Nephron (organoid): ENCODE measurements at regions not wholly inside any gene's neighbourhood (a gene's known extent, or its start where the extent isn't known, plus 50 kb on each side); places are given as distances from the start of the nearest gene placed in this dataset.

Experiments
- H3K27ac Mint-ChIP-seq, 3 experiments: 2 replicates each; pipeline ENCODE4 v1.8.0; 2020; ENCODE audit warnings: mixed read lengths in 3 of 3, mild to moderate bottlenecking in 2 of 3, moderate library complexity in 1 of 3
- H3K27me3 Mint-ChIP-seq: 2 replicates; pipeline ENCODE4 v1.8.0; 2021; ENCODE audit warnings: low read depth, mild to moderate bottlenecking, moderate library complexity, mixed read lengths
- H3K36me3 Mint-ChIP-seq: 2 replicates; pipeline ENCODE4 v1.8.0; 2020; ENCODE audit warnings: low read depth, mixed read lengths
- H3K4me1 Mint-ChIP-seq: 2 replicates; pipeline ENCODE4 v1.8.0; 2020; ENCODE audit warnings: mixed read lengths
- H3K4me3 Mint-ChIP-seq, 3 experiments: 2 replicates each; pipeline ENCODE4 v1.8.0; 2020; ENCODE audit warnings: mild to moderate bottlenecking in 3 of 3, mixed read lengths in 3 of 3, moderate library complexity in 2 of 3
- H3K9me3 Mint-ChIP-seq: 2 replicates; pipeline ENCODE4 v1.8.0; 2020; ENCODE audit warnings: mixed read lengths
- CTCF ChIP-seq, 3 experiments: fragments of 200-600 bp; sonication (generic); IDR thresholded peaks; one replicate each; pipeline ENCODE4 v1.5.0; 2021; ENCODE audit warnings: antibody characterized with exemption in 3 of 3; ENCODE audit not compliant: unreplicated experiment in 3 of 3

DNA sequence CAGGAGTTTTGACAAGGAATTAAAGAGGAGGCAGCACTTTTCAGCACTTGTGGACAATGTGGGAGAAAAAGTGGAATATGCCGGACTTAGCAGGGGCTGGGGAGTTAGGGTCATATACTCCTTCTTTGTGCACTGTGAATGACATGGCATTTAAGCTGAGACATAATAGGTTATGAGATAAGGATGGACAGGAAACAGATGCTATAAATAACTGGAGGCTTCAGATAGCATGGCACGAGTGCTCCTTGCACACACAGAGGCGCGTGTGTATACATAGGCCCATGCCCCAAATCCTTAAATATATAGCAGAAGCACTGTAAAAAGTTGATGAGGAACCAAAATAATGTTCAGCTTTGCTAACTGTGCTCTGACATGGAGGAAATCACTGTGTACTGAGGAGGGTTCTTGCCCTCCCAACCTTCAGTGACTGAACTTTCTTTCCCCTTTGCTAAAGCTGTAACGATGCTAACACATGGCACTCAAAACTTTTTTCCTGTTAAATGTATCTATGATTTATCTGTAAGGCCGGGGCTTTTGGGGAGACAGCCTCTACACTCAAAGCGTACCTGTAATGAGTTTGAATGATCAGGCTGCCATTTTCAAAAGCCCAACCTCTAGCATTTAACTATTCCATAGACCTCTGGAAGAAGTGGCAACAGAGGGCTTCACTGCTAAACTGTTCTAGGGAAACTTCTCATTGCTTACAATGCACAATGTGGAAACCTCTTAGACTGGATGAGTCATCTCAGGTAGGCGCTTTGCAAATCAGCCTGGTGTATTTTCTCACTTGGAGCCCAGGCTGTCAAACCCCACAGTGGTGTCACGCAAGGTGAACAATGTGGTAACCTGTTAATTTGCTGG is 784.6 kb downstream of the NR2F2 start:
- Mint-ChIP-seq H3K27me3 (no peaks in the 10 kb centered on the region), H3K36me3 (peaks cover 4% of the 10 kb centered on the region), H3K4me3 (no peak overlapping the region), H3K4me1 (no peaks in the 10 kb centered on the region), H3K27ac (no peak overlapping the region), H3K9me3 (peaks cover 20% of the 10 kb centered on the region)
- no peak for TF ChIP-seq CTCF (IDR thresholded peaks at IDR 0.05; ENCODE audit: unreplicated experiment in 3 of 3)

DNA sequence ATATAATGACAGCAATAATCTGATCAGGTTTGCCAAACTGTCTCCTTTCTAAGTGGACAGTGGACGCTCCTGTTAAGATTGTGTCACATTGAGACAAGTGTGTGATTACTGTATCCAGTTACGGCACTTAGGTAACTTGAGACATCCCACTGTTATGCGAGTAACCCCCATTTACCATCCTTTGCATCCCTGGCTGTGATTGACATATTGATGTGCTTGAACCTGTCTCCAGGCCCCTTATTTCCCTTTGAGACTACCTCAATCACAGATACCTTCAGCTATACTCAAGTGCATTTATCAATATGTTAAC is 785.2 kb downstream of the NR2F2 start:
- Mint-ChIP-seq H3K4me1 (no peaks in the 10 kb centered on the region), H3K27me3 (no peaks in the 10 kb centered on the region), H3K36me3 (peaks cover 3% of the 10 kb centered on the region), H3K27ac (no peak overlapping the region), H3K4me3 (no peak overlapping the region), H3K9me3 (peaks cover 21% of the 10 kb centered on the region)
- TF ChIP-seq CTCF (IDR thresholded peaks at IDR 0.05; ENCODE audit: unreplicated experiment in 3 of 3), result no peak

- no peak for TF ChIP-seq CTCF (IDR thresholded peaks at IDR 0.05; ENCODE audit: unreplicated experiment in 3 of 3)
- H3K27me3 Mint-ChIP-seq, result no peaks in the 10 kb centered on the region
- no peak overlapping the region for H3K4me3 Mint-ChIP-seq
- H3K36me3 Mint-ChIP-seq, result no peaks in the 10 kb centered on the region
- no peaks in the 10 kb centered on the region for H3K4me1 Mint-ChIP-seq
- H3K9me3 Mint-ChIP-seq, result peaks cover 5% of the 10 kb centered on the region
- no peak overlapping the region for H3K27ac Mint-ChIP-seq
These were observed 794.3 kb downstream of the NR2F2 start for GRCh38 chr15:97124790-97125189.

DNA sequence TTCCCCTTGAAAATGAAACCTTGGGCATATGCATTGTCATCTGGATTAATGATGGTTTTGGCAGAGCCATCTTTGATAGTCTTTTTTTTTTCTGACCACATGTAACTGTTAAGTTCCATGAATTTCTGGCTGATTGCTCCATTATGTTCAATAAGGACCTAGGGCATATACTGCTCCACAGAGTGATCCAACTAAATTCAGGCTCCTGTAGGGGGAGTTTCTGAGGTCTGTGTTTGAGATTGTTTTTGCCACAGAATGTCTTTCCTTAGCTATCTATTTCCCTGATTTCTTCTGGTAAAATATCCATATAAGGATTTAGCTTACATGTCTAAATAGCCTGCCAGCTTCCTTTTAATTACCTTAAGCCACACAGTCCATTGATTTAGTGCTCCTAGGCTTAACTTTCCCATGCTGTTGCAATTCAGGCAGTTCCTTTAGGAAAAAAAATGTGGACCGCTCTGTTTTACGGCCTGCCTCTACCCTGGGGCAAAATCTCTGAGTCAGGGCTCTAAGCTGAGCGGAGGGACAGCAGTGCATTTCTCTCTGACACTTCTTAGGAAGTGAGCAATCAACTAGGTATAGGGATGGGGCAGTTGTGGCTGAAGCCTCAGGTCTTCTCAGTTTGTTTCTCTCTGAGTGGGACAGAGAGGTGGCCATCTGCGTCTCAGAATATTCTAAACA is 796.2 kb downstream of the NR2F2 start:
- TF ChIP-seq CTCF (IDR thresholded peaks at IDR 0.05; ENCODE audit: unreplicated experiment in 3 of 3), result no peak
- Mint-ChIP-seq H3K4me1 (no peaks in the 10 kb centered on the region), H3K9me3 (peaks cover 7% of the 10 kb centered on the region), H3K27ac (no peak overlapping the region), H3K4me3 (no peak overlapping the region), H3K27me3 (no peaks in the 10 kb centered on the region), H3K36me3 (no peaks in the 10 kb centered on the region)

- H3K27me3 Mint-ChIP-seq, result no peaks in the 10 kb centered on the region
- no peak overlapping the region for H3K4me3 Mint-ChIP-seq
- H3K27ac Mint-ChIP-seq, result peak overlapping the region in 1 of 3 experiments; percentile 48
- TF ChIP-seq CTCF (IDR thresholded peaks at IDR 0.05; ENCODE audit: unreplicated experiment in 3 of 3), result no peak
- H3K9me3 Mint-ChIP-seq, result peaks cover 18% of the 10 kb centered on the region
- H3K4me1 Mint-ChIP-seq, result no peaks in the 10 kb centered on the region
- H3K36me3 Mint-ChIP-seq, result no peaks in the 10 kb centered on the region
These were observed 799.2 kb downstream of the NR2F2 start for GRCh38 chr15:97129674-97130073.
